ENCODE measurements at regions not wholly inside any gene's neighbourhood (a gene's known extent, or its start where the extent isn't known, plus 50 kb on each side); places are given as distances from the start of the nearest gene placed in this dataset.

DNA sequence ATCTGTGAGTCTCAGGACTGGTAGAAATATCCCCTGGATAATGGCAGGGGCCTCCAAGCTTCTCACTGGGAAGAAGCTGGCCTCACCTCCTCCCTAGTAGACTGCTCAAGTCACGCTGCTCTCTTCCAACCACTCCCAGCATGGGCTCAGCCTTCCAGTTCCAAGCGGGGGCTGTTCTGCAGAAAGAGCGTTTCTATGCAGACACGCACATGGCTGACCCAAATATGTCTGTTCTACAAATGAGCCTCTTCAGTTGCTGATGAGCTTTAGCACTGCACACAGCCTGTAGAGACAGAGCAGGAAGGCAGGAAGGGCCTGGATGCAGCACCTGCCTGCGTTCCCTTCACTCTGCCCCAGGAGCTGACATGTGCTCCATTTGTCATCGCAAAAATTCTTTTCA lies 523.9 kb upstream of the MGMT start:
- TF ChIP-seq POLR2AphosphoS5 (IDR thresholded peaks at IDR 0.05; ENCODE audit: insufficient read depth, low read depth, low read length) (no peak), EZH2 (IDR thresholded peaks at IDR 0.05; ENCODE audit: borderline replicate concordance, low read depth, low read length, severe bottlenecking) (no peak), POLR2A (IDR thresholded peaks at IDR 0.05; ENCODE audit: low read depth, low read length) (no peak)
- TF ChIP-seq, protein P1, sequence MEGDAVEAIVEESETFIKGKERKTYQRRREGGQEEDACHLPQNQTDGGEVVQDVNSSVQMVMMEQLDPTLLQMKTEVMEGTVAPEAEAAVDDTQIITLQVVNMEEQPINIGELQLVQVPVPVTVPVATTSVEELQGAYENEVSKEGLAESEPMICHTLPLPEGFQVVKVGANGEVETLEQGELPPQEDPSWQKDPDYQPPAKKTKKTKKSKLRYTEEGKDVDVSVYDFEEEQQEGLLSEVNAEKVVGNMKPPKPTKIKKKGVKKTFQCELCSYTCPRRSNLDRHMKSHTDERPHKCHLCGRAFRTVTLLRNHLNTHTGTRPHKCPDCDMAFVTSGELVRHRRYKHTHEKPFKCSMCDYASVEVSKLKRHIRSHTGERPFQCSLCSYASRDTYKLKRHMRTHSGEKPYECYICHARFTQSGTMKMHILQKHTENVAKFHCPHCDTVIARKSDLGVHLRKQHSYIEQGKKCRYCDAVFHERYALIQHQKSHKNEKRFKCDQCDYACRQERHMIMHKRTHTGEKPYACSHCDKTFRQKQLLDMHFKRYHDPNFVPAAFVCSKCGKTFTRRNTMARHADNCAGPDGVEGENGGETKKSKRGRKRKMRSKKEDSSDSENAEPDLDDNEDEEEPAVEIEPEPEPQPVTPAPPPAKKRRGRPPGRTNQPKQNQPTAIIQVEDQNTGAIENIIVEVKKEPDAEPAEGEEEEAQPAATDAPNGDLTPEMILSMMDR (IDR thresholded peaks at IDR 0.05; ENCODE audit: extremely low read depth in 1 of 2, insufficient read depth in 1 of 2, low read depth in 1 of 2, low read length in 2 of 2) = no peak
